NCI-H1436 treated with DMSO at 0.1 percent for 48 hours (cell line): ENCODE measurements at regions not wholly inside any gene's neighbourhood (a gene's known extent, or its start where the extent isn't known, plus 50 kb on each side); places are given as distances from the start of the nearest gene placed in this dataset.

Experiments
- DNase-seq: peaks from one replicate; lab custom pipeline; 2025; lab: John Stamatoyannopoulos, UW

DNA sequence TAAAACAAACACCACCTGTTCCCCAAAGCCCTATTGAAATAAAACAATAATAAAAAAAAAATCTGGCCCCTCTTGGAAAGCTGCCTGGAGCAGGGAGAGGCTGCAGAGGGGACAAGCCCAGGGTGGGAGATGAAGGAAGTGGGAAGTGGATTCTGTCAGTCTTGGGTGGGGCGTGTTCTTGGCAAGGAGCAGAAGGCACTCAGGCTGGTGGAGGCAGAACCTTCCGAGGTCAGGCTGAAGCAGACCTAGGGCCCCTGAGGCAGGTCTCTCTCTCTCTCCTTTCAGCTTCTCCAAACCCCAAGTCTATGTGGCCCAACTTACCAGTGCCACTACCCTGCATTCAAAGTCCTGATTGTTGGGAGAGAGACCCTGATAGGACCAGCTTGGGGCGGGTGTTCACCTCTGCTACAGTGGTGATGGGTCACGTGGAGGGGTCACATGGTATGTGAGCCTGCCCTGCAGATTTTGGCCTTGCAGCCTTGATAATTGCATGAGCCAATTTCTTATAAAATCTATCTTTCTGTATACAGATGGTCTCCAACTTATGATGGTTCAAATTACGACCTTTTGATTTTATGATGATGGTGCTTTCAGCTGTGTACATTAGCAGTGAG, 145.4 kb upstream of the C1orf174 start:
- no peak for DNase-seq

DNA sequence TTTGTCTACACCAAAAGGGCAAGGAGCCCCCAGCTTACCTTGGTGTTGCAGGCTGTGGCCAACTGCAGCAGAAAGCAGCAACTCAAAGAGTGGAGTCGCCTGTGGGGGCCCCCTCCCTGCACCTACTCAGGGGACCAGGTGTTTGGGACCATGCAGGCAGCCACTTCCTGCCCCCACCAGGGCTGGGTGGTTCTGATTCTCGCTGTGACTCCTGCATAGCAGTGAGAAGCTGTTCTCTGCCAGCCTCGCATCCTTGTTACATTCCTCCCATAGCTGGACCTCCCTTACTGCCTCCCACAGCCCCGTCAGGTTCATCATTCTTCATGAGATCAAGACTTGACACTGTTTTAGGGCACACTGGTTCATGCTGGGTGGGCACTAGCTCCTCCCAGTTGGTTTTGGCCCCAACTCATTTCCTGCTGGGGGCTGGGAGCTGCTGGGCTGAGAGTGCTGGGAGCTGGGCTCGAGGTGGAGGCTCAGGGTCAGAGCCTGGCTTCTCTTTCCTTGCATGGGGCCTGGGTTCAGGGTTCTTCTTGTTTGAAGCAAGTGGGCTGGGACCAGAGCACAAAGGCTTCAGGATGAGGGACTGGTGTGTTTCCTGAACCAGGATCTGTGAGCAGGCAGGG, 146.9 kb upstream of the C1orf174 start:
- DNase-seq = no peak

- no peak for DNase-seq
Measured at GRCh38 chr1:4047666-4048065, 147.6 kb upstream of the C1orf174 start.

DNA sequence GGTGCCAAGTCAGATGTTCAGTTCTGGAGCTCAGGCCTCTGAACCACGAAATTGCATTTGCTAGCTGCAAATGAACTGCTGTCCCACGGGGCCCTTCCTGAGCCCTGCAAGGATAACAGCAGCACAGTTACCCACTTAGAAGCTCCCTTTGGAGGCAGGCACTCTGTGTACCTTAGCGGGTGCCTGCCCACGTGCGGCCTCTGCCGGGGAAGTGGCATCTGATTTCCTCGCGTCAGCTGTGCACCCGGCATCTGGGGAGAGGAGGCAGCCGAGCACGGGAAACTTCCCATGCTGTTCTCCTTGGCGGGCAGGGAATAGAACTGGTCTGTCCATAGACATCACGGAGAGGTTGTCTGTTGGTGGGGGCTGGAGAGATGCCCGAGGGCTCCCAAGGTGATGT, 148.0 kb upstream of the C1orf174 start:
- DNase-seq = no peak

DNA sequence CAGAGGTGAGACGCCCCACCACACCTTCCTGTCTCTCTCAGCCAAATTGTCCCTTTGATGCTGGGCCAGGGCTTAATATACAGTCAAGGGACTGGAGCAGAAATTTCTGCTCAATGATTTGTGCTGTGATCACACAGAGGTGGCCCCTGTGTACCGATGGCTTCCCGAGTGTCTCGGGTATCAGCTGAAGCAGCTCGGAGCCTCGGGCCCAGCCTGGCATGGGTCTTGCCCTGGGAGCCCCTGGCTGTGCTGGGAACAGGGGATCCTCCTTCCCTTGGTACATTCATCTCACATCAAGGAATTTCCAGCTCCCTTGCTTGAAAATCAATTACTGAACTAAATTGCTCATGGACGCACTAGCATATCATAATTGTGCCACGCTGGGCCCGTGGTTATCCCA, 148.8 kb upstream of the C1orf174 start:
- no peak for DNase-seq

DNA sequence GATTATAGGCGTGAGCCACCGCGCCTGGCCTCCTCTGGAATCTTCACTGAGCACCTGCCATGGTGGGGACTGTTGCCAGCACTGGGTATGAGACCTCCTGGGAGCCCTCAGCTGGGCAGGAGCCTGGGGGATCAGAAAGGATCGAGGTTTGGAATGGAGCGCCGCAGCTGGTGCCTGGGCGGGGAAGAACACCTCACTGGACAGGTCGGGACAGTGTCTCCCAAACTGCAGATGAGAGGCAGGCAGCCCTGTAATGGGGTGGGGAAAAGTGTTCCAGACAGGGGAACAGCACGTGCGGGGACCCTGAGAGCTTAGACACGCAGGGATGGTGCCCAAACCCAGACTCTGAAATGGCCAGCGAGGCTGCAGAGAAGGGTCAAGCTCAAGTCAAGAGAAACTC, 150.9 kb upstream of the C1orf174 start:
- no peak for DNase-seq

- DNase-seq = no peak
Measured at GRCh38 chr1:4052657-4053056, 152.6 kb upstream of the C1orf174 start.

GRCh38 chr1:4053160-4053748, 153.2 kb upstream of the C1orf174 start:
- no peak for DNase-seq

DNA sequence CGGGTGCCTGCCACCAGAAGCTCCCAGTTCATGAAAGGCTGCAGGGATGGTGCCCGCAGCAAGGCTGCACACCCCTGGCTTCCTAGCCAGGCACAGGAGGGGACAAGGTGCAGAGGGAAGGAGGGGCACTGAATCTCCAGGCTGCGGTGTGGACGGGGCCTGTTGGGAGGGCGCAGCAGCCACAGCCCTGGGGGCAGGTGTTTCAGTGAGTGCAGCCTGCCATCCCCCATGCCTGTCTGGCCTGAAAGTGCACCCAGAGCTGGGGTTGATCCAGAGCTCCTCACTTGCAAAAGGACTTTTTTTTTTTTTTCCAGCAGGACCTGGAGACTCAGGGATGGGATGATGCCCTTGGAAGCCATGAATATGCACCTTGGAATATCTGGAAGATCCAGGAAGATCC, 153.7 kb upstream of the C1orf174 start:
- no peak for DNase-seq

- DNase-seq = no peak
Measured at GRCh38 chr1:4055294-4055967, 155.4 kb upstream of the C1orf174 start.

DNA sequence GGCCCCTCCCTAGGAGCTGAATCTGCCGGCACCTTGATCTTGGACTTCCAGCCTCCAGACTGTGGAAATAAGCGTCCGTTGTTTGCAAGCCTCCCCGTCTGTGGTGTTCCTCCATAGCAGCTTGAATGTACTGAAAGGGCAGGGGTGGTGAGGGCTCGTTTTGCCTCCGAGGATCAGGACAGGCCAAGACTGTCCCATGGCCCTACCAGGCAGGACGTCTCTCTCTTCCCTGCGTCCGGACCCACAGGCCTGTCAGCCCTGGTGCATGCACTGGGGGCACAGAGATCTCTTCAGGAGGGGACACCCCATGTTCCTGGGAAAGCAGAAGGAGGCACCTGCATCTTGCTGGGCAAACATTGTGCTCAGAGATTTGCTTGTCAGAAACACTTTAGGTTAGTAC, 156.3 kb upstream of the C1orf174 start:
- no peak for DNase-seq

GRCh38 chr1:4056989-4057388, 156.9 kb upstream of the C1orf174 start:
- DNase-seq = no peak

GRCh38 chr1:4057603-4058002, 157.5 kb upstream of the C1orf174 start:
- no peak for DNase-seq

GRCh38 chr1:4058122-4058521, 158.1 kb upstream of the C1orf174 start:
- DNase-seq = no peak

- DNase-seq = no peak
Measured at GRCh38 chr1:4058706-4059105, 158.6 kb upstream of the C1orf174 start.

DNA sequence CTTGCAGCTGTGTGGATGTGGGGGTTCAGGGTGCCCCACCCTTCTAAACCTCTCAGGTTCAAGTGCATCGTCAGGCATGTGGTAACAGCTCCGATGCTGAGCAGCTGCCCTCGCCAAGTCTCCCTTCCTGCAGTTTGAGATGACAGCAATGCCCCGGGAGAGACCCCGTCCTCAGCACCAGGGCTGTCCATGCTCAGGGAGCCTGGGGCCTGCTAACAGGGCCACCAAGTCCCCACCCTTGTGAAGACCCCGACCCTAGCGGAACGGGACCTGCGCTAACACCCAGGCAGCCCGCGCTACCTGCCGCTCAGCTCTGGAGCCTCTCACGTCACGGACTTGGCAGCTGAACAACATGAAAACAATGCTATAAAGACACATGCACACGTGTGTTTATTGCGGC, 159.2 kb upstream of the C1orf174 start:
- DNase-seq = no peak

DNA sequence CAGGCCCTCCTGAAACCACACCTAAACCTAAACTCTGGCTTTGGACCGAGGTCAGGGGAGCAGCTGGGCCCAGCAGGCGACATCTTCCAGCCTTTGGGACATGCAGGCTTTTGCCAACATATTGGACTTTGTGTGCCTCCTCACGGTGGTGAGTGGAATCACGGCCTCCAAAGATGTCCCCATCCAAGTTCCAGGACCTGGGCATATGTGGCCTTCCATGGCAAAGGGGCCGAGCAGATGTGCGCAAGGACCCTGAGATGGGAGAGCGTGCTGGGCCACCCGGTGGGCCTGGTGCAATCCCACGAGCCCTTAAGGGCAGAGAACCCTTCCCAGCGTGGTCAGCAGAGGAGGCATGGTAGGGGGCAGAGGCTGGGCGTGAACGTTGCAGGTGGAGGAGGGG, 160.8 kb upstream of the C1orf174 start:
- DNase-seq = no peak

DNA sequence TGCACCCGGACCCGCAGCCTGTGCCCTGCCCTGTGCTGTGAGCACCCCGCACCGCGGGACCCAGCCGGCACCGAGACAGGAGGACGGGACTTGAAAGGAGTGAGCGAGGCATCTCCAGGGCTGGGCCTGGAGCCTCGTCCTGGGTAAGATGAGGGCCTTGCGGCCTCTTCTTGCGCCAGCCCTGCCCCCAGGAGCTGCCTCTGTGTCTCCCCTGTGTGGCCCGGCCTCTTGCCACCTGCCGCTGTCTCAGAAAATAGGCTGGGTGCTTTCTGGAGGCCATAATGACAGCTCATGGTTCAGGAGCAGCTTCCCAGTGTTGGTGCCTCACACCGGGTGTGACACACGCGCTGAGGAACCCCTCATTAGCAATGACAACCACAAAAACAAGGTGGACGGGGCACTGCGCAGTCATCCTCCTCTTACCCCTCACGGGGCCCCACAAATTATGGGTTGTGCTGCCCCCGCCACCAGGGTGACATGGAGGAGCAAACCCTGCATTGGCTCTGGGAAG, 161.5 kb upstream of the C1orf174 start:
- no peak for DNase-seq

DNA sequence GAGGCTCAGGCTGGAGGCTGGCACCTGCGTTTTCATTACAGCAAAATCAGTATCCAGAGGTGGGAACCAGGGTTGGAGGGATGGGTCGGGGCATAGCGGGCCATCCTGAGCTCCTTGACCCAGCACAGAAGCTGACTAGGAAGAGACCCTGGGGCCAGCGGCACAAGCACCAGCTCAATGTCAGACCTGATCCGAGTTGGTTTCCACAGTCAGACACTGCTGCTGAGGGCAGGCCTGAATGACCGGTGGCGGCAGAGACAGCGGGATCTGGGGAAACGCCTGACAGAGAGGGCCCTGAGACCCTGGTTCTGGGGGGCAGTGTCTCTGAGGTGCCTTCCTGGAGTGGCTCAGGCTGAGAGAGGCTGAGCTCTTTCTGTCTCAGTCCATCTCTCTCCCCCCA, 162.0 kb upstream of the C1orf174 start:
- no peak for DNase-seq

DNA sequence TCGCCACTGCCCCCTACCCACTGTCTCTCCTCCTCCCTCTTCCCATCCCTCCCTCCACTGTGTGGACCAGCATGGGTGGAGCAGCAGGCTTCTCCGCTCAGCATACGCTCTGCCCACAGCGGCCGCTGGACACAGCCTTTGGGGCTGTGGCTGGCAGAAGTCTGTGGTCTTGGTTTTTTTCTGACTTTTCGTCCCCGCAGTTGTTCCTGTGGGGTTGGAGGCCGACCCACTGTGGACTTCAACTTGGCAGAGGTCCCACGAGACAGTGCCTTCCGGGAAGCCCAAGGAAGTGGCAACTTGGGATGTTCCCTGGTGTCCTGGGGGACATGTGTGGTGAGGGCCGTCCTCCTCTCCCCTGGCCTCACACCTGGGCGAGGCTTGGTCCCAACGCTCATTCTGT, 162.5 kb upstream of the C1orf174 start:
- no peak for DNase-seq

DNA sequence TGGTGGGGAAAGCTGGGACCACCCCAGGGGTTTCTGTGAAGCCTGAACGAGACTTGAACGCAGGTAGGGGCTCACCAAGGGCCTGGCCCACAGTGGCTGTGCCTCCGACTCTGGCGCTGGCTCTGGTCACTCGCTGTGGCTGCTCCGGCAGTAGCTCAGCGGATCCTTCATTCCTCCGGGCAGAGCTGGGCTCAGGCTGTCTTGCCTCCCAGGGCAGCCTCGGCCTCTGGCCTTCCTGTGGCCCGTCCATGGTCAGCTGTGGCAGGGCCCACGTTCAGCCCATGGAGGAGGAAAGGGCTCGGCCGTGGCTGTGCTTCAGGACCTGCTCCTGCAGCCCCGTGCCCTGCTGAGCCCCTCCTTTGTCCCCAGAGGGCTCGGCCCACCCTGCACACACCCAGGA, 162.9 kb upstream of the C1orf174 start:
- no peak for DNase-seq

- DNase-seq = no peak
Measured at GRCh38 chr1:4063516-4063915, 163.4 kb upstream of the C1orf174 start.
